DND-41 (cell line): ENCODE measurements at regions not wholly inside any gene's neighbourhood (a gene's known extent, or its start where the extent isn't known, plus 50 kb on each side); places are given as distances from the start of the nearest gene placed in this dataset.

Experiments used
- EZH2 ChIP-seq: IDR thresholded peaks from 3 replicates; pipeline ENCODE4 v1.6.1; 2012; ENCODE audit warnings: borderline replicate concordance, low read depth, mild to moderate bottlenecking, moderate library complexity, low read length, inconsistent platforms; ENCODE audit not compliant: severe bottlenecking
- TF ChIP-seq, protein P1 (sequence below): IDR thresholded peaks from 2 replicates; pipeline ENCODE4 v1.5.1; 2012; ENCODE audit warnings: borderline replicate concordance, low read length, moderate library complexity, mild to moderate bottlenecking; ENCODE audit not compliant: poor library complexity, severe bottlenecking; ENCODE audit errors: extremely low read depth

DNA sequence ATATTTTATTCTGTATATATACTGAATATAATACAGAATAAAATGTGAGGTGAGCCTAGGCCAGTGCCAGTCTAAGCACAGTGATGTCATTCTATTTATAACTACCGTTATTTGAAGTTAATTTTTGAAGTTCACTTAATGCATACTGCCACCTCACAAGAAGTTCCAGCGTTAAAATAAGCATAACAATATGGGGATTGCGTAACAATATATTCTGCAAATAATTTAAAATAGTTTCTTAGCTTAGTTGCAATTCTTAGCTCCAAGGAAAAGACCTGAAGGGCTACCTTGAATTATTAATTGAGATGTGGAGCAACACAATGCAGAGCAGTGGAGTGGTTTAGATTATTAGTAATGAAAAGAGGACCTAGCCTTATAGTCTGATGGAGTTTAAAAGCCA lies 390.5 kb upstream of the ROBO1 start:
- TF ChIP-seq, protein P1, sequence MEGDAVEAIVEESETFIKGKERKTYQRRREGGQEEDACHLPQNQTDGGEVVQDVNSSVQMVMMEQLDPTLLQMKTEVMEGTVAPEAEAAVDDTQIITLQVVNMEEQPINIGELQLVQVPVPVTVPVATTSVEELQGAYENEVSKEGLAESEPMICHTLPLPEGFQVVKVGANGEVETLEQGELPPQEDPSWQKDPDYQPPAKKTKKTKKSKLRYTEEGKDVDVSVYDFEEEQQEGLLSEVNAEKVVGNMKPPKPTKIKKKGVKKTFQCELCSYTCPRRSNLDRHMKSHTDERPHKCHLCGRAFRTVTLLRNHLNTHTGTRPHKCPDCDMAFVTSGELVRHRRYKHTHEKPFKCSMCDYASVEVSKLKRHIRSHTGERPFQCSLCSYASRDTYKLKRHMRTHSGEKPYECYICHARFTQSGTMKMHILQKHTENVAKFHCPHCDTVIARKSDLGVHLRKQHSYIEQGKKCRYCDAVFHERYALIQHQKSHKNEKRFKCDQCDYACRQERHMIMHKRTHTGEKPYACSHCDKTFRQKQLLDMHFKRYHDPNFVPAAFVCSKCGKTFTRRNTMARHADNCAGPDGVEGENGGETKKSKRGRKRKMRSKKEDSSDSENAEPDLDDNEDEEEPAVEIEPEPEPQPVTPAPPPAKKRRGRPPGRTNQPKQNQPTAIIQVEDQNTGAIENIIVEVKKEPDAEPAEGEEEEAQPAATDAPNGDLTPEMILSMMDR, result no peak
- no peak for TF ChIP-seq EZH2
